IMR-90 (cell line): ENCODE measurements at regions not wholly inside any gene's neighbourhood (a gene's known extent, or its start where the extent isn't known, plus 50 kb on each side); places are given as distances from the start of the nearest gene placed in this dataset.

Experiments used
- ATAC-seq: fragments of 200-7000 bp; cut with Tn5 transposase; 2 replicates; pipeline ENCODE4 v1.9.1; 2020; ENCODE audit warnings: low read depth, mild to moderate bottlenecking, moderate library complexity
- BruUV-seq: library from RNA; stranded (reverse); fragments of 400-500 nt; replicated peaks from 2 replicates; lab custom pipeline; 2021; lab: Mats Ljungman, UMichigan
- CTCF ChIA-PET: fragments of 300-600 bp; formaldehyde crosslinking; extraction: SDS; loops from one replicate; lab custom pipeline; 2021; ENCODE audit warnings: antibody characterized with exemption; lab: Yijun Ruan, JAX
- POLR2A ChIA-PET: fragments of 300-600 bp; sonication (Branson Sonifier 250); formaldehyde crosslinking; loops from one replicate; lab custom pipeline; 2022; ENCODE audit warnings: antibody characterized with exemption; ENCODE audit not compliant: unreplicated experiment; lab: Charles Lee
- DNase-seq: peaks from one replicate; pipeline ENCODE4 v3.0.0; 2013
- H2AFZ ChIP-seq: replicated peaks from 2 replicates; pipeline ENCODE3; 2013; ENCODE audit warnings: low read length, mild to moderate bottlenecking; ENCODE audit not compliant: poor library complexity
- H2AK5ac ChIP-seq: 2 replicates; pipeline ENCODE4 v1.6.1; 2013; ENCODE audit warnings: low read depth, low read length, inconsistent platforms
- H2AK9ac ChIP-seq: replicated peaks from 2 replicates; pipeline ENCODE3; 2013; ENCODE audit warnings: mild to moderate bottlenecking, low read depth, low read length, moderate library complexity; ENCODE audit not compliant: poor library complexity
- H2BK120ac ChIP-seq: 2 replicates; pipeline ENCODE4 v1.6.1; 2013; ENCODE audit warnings: low read depth, low read length, inconsistent platforms
- H2BK15ac ChIP-seq: 3 replicates; pipeline ENCODE4 v1.6.1; 2013; ENCODE audit warnings: low read depth, low read length, inconsistent platforms
- H2BK20ac ChIP-seq: 2 replicates; pipeline ENCODE4 v1.6.1; 2013; ENCODE audit warnings: low read depth, mild to moderate bottlenecking, inconsistent platforms, low read length, moderate library complexity
- H2BK5ac ChIP-seq: 2 replicates; pipeline ENCODE4 v1.6.1; 2013; ENCODE audit warnings: mild to moderate bottlenecking, low read depth, low read length, inconsistent platforms; ENCODE audit not compliant: poor library complexity, severe bottlenecking
- H3K14ac ChIP-seq: replicated peaks from 2 replicates; pipeline ENCODE4 v1.6.1; 2013; ENCODE audit warnings: low read depth, low read length, inconsistent platforms
- H3K18ac ChIP-seq: 2 replicates; pipeline ENCODE4 v1.6.1; 2013; ENCODE audit warnings: low read depth, low read length, control low read depth
- H3K23ac ChIP-seq: 2 replicates; pipeline ENCODE4 v1.6.1; 2013; ENCODE audit warnings: low read depth, low read length, inconsistent platforms
- H3K27ac ChIP-seq: 2 replicates; pipeline ENCODE4 v1.5.1; 2013; ENCODE audit warnings: mild to moderate bottlenecking, control low read depth, low read length; ENCODE audit not compliant: insufficient read depth
- H3K27me3 ChIP-seq: 2 replicates; pipeline ENCODE4 v1.6.1; 2013; ENCODE audit warnings: low read length; ENCODE audit not compliant: control insufficient read depth, insufficient read depth
- H3K36me3 ChIP-seq: 2 replicates; pipeline ENCODE4 v1.6.1; 2013; ENCODE audit warnings: low read length, mixed read lengths; ENCODE audit not compliant: control insufficient read depth, insufficient read depth
- H3K4ac ChIP-seq: 2 replicates; pipeline ENCODE4 v1.6.1; 2013; ENCODE audit warnings: low read depth, low read length, inconsistent platforms
- H3K4me1 ChIP-seq: 2 replicates; pipeline ENCODE4 v1.6.1; 2013; ENCODE audit warnings: low read length, mixed read lengths; ENCODE audit not compliant: control insufficient read depth, insufficient read depth
- H3K4me2 ChIP-seq: 2 replicates; pipeline ENCODE4 v1.6.1; 2013; ENCODE audit warnings: low read depth, mild to moderate bottlenecking, control low read depth, low read length, moderate library complexity
- H3K4me3 ChIP-seq: 2 replicates; pipeline ENCODE4 v1.5.1; 2013; ENCODE audit warnings: low read depth, mild to moderate bottlenecking, control low read depth, low read length, moderate library complexity; ENCODE audit not compliant: insufficient read depth
- H3K56ac ChIP-seq: 2 replicates; pipeline ENCODE4 v1.6.1; 2013; ENCODE audit warnings: low read length, inconsistent platforms; ENCODE audit not compliant: insufficient read depth; ENCODE audit errors: extremely low read depth
- H3K79me1 ChIP-seq, 2 experiments: 2 replicates each; pipeline ENCODE4 v1.6.1; 2013; ENCODE audit warnings: low read length in 2 of 2, inconsistent platforms in 1 of 2, low read depth in 1 of 2
- H3K9ac ChIP-seq: 2 replicates; pipeline ENCODE4 v1.6.1; 2013; ENCODE audit warnings: low read depth, low read length, control low read depth
- H3K9me1 ChIP-seq: 2 replicates; pipeline ENCODE4 v1.6.1; 2013; ENCODE audit warnings: low read length, inconsistent platforms; ENCODE audit not compliant: insufficient read depth
- H3K9me3 ChIP-seq: 2 replicates; pipeline ENCODE4 v1.6.1; 2013; ENCODE audit warnings: low read length; ENCODE audit not compliant: control insufficient read depth, insufficient read depth
- H4K20me1 ChIP-seq: 2 replicates; pipeline ENCODE4 v1.6.1; 2013; ENCODE audit warnings: low read length, inconsistent platforms; ENCODE audit not compliant: insufficient read depth
- H4K5ac ChIP-seq: 2 replicates; pipeline ENCODE4 v1.6.1; 2013; ENCODE audit warnings: mild to moderate bottlenecking, low read depth, low read length, control low read depth
- H4K8ac ChIP-seq, 2 experiments: 2 replicates each; pipeline ENCODE4 v1.6.1; 2013; ENCODE audit warnings: low read depth in 2 of 2, low read length in 2 of 2, control low read depth in 1 of 2, inconsistent platforms in 1 of 2
- H4K91ac ChIP-seq: 2 replicates; pipeline ENCODE4 v1.6.1; 2013; ENCODE audit warnings: low read depth, low read length, inconsistent platforms; ENCODE audit not compliant: insufficient read depth
- BHLHE40 ChIP-seq: fragments of 150-350 bp; IDR thresholded peaks from 2 replicates; pipeline ENCODE4 v1.6.1; 2016; ENCODE audit warnings: mild to moderate bottlenecking, low read depth, low read length
- CEBPB ChIP-seq: IDR thresholded peaks from 2 replicates; pipeline ENCODE4 v1.6.1; 2012; ENCODE audit warnings: low read depth, low read length, improper control_type of control experiment
- CHD1 ChIP-seq: IDR thresholded peaks from 2 replicates; pipeline ENCODE4 v1.6.1; 2012; ENCODE audit warnings: low read depth, low read length, improper control_type of control experiment
- FOS ChIP-seq: fragments of 150-350 bp; IDR thresholded peaks from 2 replicates; pipeline ENCODE4 v1.6.1; 2016; ENCODE audit warnings: low read depth, low read length
- MAFK ChIP-seq: IDR thresholded peaks from 2 replicates; pipeline ENCODE4 v1.6.1; 2012; ENCODE audit warnings: low read depth, low read length, improper control_type of control experiment
- MAZ ChIP-seq: IDR thresholded peaks from 2 replicates; pipeline ENCODE4 v1.6.1; 2012; ENCODE audit warnings: low read depth, mild to moderate bottlenecking, low read length, improper control_type of control experiment, moderate library complexity, borderline replicate concordance
- MXI1 ChIP-seq: IDR thresholded peaks from 2 replicates; pipeline ENCODE4 v1.6.1; 2012; ENCODE audit warnings: low read depth, mild to moderate bottlenecking, low read length, moderate library complexity, borderline replicate concordance
- NFE2L2 ChIP-seq: fragments of 150-350 bp; IDR thresholded peaks from 2 replicates; pipeline ENCODE4 v1.6.1; 2016; ENCODE audit warnings: low read depth, mild to moderate bottlenecking, low read length
- POLR2A ChIP-seq: IDR thresholded peaks from 2 replicates; pipeline ENCODE4 v1.6.1; 2012; ENCODE audit warnings: mild to moderate bottlenecking, low read depth, low read length
- RCOR1 ChIP-seq: IDR thresholded peaks from 2 replicates; pipeline ENCODE4 v1.6.1; 2012; ENCODE audit warnings: mild to moderate bottlenecking, low read length, improper control_type of control experiment; ENCODE audit not compliant: insufficient replicate concordance
- RFX5 ChIP-seq: IDR thresholded peaks from 2 replicates; pipeline ENCODE4 v1.8.0; 2012; ENCODE audit warnings: low read depth, mild to moderate bottlenecking, low read length, moderate library complexity
- SMC3 ChIP-seq: fragments of 150-350 bp; IDR thresholded peaks from 2 replicates; pipeline ENCODE4 v1.6.1; 2016; ENCODE audit warnings: low read depth, mild to moderate bottlenecking, antibody characterized with exemption, low read length, moderate library complexity
- WGBS, 2 experiments: methylation state at CpG; one replicate each; pipeline versions ENCODE4 v1.1.5 to v1.1.7; 2013; ENCODE audit warnings: missing lambda C conversion rate in 2 of 2; ENCODE audit not compliant: insufficient read length in 1 of 2; ENCODE audit errors: extremely low coverage in 2 of 2; 5-methylcytosine and 5-hydroxymethylcytosine counted together
- dilution Hi-C: fragments of 300-500 bp; cut with HindIII; formaldehyde crosslinking; loops from one replicate; pipeline ENCODE4 v1.14.3; 2018; ENCODE audit warnings: low sequenced_read_pairs; ENCODE audit not compliant: unreplicated experiment
- in situ Hi-C: fragments of 300-500 bp; cut with MboI; formaldehyde crosslinking; loops from 3 replicates; pipeline ENCODE4 v1.14.3; 2019; ENCODE audit warnings: low sequenced_read_pairs, inconsistent platforms, mixed read lengths
- intact Hi-C: fragments of 100-400 bp; cut with micrococcal nuclease; formaldehyde crosslinking; loops from 2 replicates; pipeline ENCODE4 v1.10.0; 2022
- TF ChIP-seq, protein P1 (sequence below): fragments of 150-350 bp; IDR thresholded peaks from 2 replicates; pipeline ENCODE4 v1.6.1; 2016; ENCODE audit warnings: low read depth, mild to moderate bottlenecking, low read length, moderate library complexity, borderline replicate concordance
- TF ChIP-seq, protein P2 (sequence below): fragments of 150-350 bp; IDR thresholded peaks from 2 replicates; pipeline ENCODE4 v1.6.1; 2017; ENCODE audit warnings: mild to moderate bottlenecking, antibody characterized with exemption, low read length, low read depth
- TF ChIP-seq, protein P3 (sequence below): conservative IDR thresholded peaks from 2 replicates; pipeline ENCODE4 v1.5.1; 2012; ENCODE audit warnings: mild to moderate bottlenecking, low read depth, low read length, improper control_type of control experiment

DNA sequence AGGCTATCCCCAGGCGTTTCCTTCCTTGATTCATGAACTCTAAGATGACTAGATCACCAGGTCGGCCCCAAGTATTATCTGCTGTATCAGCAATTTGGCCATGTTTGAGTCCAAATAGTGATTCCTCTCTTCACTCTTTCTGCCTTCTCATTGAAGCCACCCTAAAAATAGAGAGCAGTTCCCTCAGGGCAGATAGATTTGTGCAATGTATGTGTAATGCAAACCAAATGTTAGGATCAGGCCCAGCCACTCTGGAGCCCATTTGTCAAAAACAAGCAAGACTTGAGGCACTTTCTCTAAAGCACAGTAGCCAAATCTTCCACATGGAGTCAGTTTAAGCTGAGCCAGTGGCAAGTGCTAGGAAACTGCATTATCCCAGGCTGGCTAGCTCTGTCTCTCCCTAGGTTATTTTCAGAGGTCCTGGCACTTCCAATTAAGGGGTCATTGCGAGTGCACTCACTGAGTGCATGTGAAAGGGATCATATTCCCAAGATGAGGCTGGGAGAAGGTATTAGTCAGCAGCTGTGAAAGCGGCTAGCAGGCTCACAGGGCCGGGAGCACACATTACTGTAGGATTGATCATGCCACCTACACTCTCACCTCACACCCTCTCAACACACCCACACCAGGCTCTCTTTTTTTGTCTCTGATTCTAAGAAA, 97.9 kb upstream of the RAB3GAP2 start:
- ATAC-seq: peak; percentile 82
- CTCF ChIA-PET: interaction anchor here (0.6 kb wide), 1 partner anchor 93 kb away, joined by 3 read pairs; no protein-coding TSS in a partner anchor
- Histone ChIP-seq H2AK5ac (no peak overlapping the region), H2BK20ac (no peak overlapping the region), H3K27me3 (no peaks in the 10 kb centered on the region), H3K18ac (no peak overlapping the region), H3K14ac (no peak overlapping the region), H3K9me1 (no peaks in the 10 kb centered on the region), H4K5ac (no peak overlapping the region), H3K9ac (no peak overlapping the region), H2BK15ac (no peak overlapping the region), H4K91ac (no peak overlapping the region), H3K4ac (no peak overlapping the region), H4K20me1 (no peaks in the 10 kb centered on the region), H3K23ac (no peak overlapping the region), H3K4me3 (no peak overlapping the region), H2BK5ac (no peak overlapping the region), H3K9me3 (no peaks in the 10 kb centered on the region), H2AK9ac (no peak overlapping the region), H2BK120ac (no peak overlapping the region), H3K4me1 (peaks cover 2% of the 10 kb centered on the region; the same call in 1 of the 2 replicates), H3K36me3 (no peaks in the 10 kb centered on the region), H3K56ac (no peak overlapping the region), H4K8ac (no peak overlapping the region), H3K27ac (no peak overlapping the region), H3K79me1 (no peaks in the 10 kb centered on the region), H3K4me2 (no peak overlapping the region), H2AFZ (no peak overlapping the region)
- dilution Hi-C loops (no loop called here), in situ Hi-C loops (no loop called here), intact Hi-C loops (no loop called here)
- 7% methylated on average over 2 of the region's 5 CpGs; no CpG with 5 or more reads in 1 of the 2 experiments for WGBS, 2 experiments
- peak; percentile 70 for DNase-seq
- no TSS peak for BruUV-seq
- TF ChIP-seq FOS (no peak), CHD1 (no peak), POLR2A (no peak), CEBPB (no peak), MAFK (peak; percentile 97), MXI1 (no peak), RCOR1 (no peak), NFE2L2 (no peak), SMC3 (no peak), MAZ (no peak), RFX5 (no peak), BHLHE40 (0 out of 2 replicates have a peak, but pooled peaks have one; percentile 6)
- TF ChIP-seq, protein P1, sequence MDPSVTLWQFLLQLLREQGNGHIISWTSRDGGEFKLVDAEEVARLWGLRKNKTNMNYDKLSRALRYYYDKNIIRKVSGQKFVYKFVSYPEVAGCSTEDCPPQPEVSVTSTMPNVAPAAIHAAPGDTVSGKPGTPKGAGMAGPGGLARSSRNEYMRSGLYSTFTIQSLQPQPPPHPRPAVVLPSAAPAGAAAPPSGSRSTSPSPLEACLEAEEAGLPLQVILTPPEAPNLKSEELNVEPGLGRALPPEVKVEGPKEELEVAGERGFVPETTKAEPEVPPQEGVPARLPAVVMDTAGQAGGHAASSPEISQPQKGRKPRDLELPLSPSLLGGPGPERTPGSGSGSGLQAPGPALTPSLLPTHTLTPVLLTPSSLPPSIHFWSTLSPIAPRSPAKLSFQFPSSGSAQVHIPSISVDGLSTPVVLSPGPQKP: no peak
- TF ChIP-seq, protein P2, sequence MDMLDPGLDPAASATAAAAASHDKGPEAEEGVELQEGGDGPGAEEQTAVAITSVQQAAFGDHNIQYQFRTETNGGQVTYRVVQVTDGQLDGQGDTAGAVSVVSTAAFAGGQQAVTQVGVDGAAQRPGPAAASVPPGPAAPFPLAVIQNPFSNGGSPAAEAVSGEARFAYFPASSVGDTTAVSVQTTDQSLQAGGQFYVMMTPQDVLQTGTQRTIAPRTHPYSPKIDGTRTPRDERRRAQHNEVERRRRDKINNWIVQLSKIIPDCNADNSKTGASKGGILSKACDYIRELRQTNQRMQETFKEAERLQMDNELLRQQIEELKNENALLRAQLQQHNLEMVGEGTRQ: no peak
- TF ChIP-seq, protein P3, sequence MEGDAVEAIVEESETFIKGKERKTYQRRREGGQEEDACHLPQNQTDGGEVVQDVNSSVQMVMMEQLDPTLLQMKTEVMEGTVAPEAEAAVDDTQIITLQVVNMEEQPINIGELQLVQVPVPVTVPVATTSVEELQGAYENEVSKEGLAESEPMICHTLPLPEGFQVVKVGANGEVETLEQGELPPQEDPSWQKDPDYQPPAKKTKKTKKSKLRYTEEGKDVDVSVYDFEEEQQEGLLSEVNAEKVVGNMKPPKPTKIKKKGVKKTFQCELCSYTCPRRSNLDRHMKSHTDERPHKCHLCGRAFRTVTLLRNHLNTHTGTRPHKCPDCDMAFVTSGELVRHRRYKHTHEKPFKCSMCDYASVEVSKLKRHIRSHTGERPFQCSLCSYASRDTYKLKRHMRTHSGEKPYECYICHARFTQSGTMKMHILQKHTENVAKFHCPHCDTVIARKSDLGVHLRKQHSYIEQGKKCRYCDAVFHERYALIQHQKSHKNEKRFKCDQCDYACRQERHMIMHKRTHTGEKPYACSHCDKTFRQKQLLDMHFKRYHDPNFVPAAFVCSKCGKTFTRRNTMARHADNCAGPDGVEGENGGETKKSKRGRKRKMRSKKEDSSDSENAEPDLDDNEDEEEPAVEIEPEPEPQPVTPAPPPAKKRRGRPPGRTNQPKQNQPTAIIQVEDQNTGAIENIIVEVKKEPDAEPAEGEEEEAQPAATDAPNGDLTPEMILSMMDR: no peak
- POLR2A ChIA-PET: no interaction called here
